ENCODE measurements at regions not wholly inside any gene's neighbourhood (a gene's known extent, or its start where the extent isn't known, plus 50 kb on each side); places are given as distances from the start of the nearest gene placed in this dataset.

- no peak for TF ChIP-seq CTCF (conservative IDR thresholded peaks at IDR 0.05; ENCODE audit: low read depth, low read length)
- DNase-seq (ENCODE audit: low read depth): no peak
- H3K4me3 ChIP-seq (ENCODE audit: low read length): peak overlapping the region; percentile 19
Observed at GRCh38 chr16:86806838-86807351, 228.5 kb downstream of the FOXL1 start.

- no peak for DNase-seq (ENCODE audit: low read depth)
- H3K4me3 ChIP-seq (ENCODE audit: low read length): no peak overlapping the region
- TF ChIP-seq CTCF (conservative IDR thresholded peaks at IDR 0.05; ENCODE audit: low read depth, low read length): no peak
Observed at GRCh38 chr16:86808863-86809444, 230.6 kb downstream of the FOXL1 start.

- TF ChIP-seq CTCF (conservative IDR thresholded peaks at IDR 0.05; ENCODE audit: low read depth, low read length): peak; percentile 8
- DNase-seq (ENCODE audit: low read depth): peak; percentile 36
- H3K4me3 ChIP-seq (ENCODE audit: low read length): no peak overlapping the region
Observed at GRCh38 chr16:86809458-86809955, 231.2 kb downstream of the FOXL1 start.

- DNase-seq (ENCODE audit: low read depth): no peak
- TF ChIP-seq CTCF (conservative IDR thresholded peaks at IDR 0.05; ENCODE audit: low read depth, low read length): no peak
- H3K4me3 ChIP-seq (ENCODE audit: low read length): no peak overlapping the region
Observed at GRCh38 chr16:86810062-86810461, 231.7 kb downstream of the FOXL1 start.

GRCh38 chr16:86812363-86812970 lies 234.1 kb downstream of the FOXL1 start:
- H3K4me3 ChIP-seq (ENCODE audit: low read length): no peak overlapping the region
- no peak for DNase-seq (ENCODE audit: low read depth)
- no peak for TF ChIP-seq CTCF (conservative IDR thresholded peaks at IDR 0.05; ENCODE audit: low read depth, low read length)

GRCh38 chr16:86814256-86814655 lies 235.9 kb downstream of the FOXL1 start:
- no peak for DNase-seq (ENCODE audit: low read depth)
- TF ChIP-seq CTCF (conservative IDR thresholded peaks at IDR 0.05; ENCODE audit: low read depth, low read length): no peak
- H3K4me3 ChIP-seq (ENCODE audit: low read length): no peak overlapping the region
